ENCODE measurements at regions not wholly inside any gene's neighbourhood (a gene's known extent, or its start where the extent isn't known, plus 50 kb on each side); places are given as distances from the start of the nearest gene placed in this dataset.

GRCh38 chr22:48352086-48352911 lies 1475.4 kb downstream of the BRD1 start:
- ATAC-seq (ENCODE audit: poor library complexity) (no peak), DNase-seq (peak; percentile 10)
- intact Hi-C loops (cut with DNase I), result no loop called here

GRCh38 chr22:48351376-48352085 lies 1476.1 kb downstream of the BRD1 start:
- DNase-seq, result peak; percentile 10
- intact Hi-C loops (cut with DNase I), result no loop called here
- no peak for ATAC-seq (ENCODE audit: poor library complexity)

- ATAC-seq (ENCODE audit: poor library complexity) (no peak), DNase-seq (no peak)
- intact Hi-C loops (cut with DNase I), result no loop called here
Measured at GRCh38 chr22:48350456-48350855, 1477.2 kb downstream of the BRD1 start.

GRCh38 chr22:48348855-48349254 lies 1478.8 kb downstream of the BRD1 start:
- ATAC-seq (ENCODE audit: poor library complexity) (no peak), DNase-seq (no peak)
- intact Hi-C loops (cut with DNase I), result no loop called here

- DNase-seq (peak; percentile 13), ATAC-seq (ENCODE audit: poor library complexity) (no peak)
- intact Hi-C loops (cut with DNase I), result no loop called here
Measured at GRCh38 chr22:48347311-48347710, 1480.4 kb downstream of the BRD1 start.

GRCh38 chr22:48346911-48347310 lies 1480.8 kb downstream of the BRD1 start:
- DNase-seq (peak; percentile 4), ATAC-seq (ENCODE audit: poor library complexity) (no peak)
- intact Hi-C loops (cut with DNase I), result no loop called here

GRCh38 chr22:48346311-48346710 lies 1481.4 kb downstream of the BRD1 start:
- ATAC-seq (ENCODE audit: poor library complexity), result no peak

GRCh38 chr22:48345631-48346030 lies 1482.0 kb downstream of the BRD1 start:
- DNase-seq (peak; percentile 30), ATAC-seq (ENCODE audit: poor library complexity) (no peak)
- intact Hi-C loops (cut with DNase I), result no loop called here

More at GRCh38 chr22:48346311-48346710, 1481.4 kb downstream of the BRD1 start:
- intact Hi-C loops (cut with DNase I), result no loop called here
- peak; percentile 7 for DNase-seq

- intact Hi-C loops (cut with DNase I), result no loop called here
- ATAC-seq (ENCODE audit: poor library complexity), result no peak
Measured at GRCh38 chr22:48343461-48343860, 1484.2 kb downstream of the BRD1 start.

GRCh38 chr22:48342732-48343131 lies 1484.9 kb downstream of the BRD1 start:
- DNase-seq (peak; percentile 22), ATAC-seq (ENCODE audit: poor library complexity) (no peak)
- intact Hi-C loops (cut with DNase I), result no loop called here

More at GRCh38 chr22:48343461-48343860, 1484.2 kb downstream of the BRD1 start:
- no peak for DNase-seq

GRCh38 chr22:48342016-48342415 lies 1485.7 kb downstream of the BRD1 start:
- intact Hi-C loops (cut with DNase I), result no loop called here
- DNase-seq (peak; percentile 22), ATAC-seq (ENCODE audit: poor library complexity) (no peak)

- intact Hi-C loops (cut with DNase I), result no loop called here
- ATAC-seq (ENCODE audit: poor library complexity), result no peak
- DNase-seq, result peak; percentile 13
Measured at GRCh38 chr22:48340727-48341709, 1486.7 kb downstream of the BRD1 start.

- intact Hi-C loops (cut with DNase I), result no loop called here
- no peak for DNase-seq
- no peak for ATAC-seq (ENCODE audit: poor library complexity)
Measured at GRCh38 chr22:48340191-48340590, 1487.5 kb downstream of the BRD1 start.

GRCh38 chr22:48338793-48339705 lies 1488.6 kb downstream of the BRD1 start:
- intact Hi-C loops (cut with DNase I), result no loop called here

GRCh38 chr22:48337957-48338792 lies 1489.5 kb downstream of the BRD1 start:
- DNase-seq (no peak), ATAC-seq (ENCODE audit: poor library complexity) (no peak)
- intact Hi-C loops (cut with DNase I), result no loop called here

More at GRCh38 chr22:48338793-48339705, 1488.6 kb downstream of the BRD1 start:
- DNase-seq (no peak), ATAC-seq (ENCODE audit: poor library complexity) (no peak)

GRCh38 chr22:48336339-48337060 lies 1491.2 kb downstream of the BRD1 start:
- intact Hi-C loops (cut with DNase I), result no loop called here
- DNase-seq (no peak), ATAC-seq (ENCODE audit: poor library complexity) (no peak)
